Right lobe of liver (tissue), 6 donors: ENCODE measurements at regions not wholly inside any gene's neighbourhood (a gene's known extent, or its start where the extent isn't known, plus 50 kb on each side); places are given as distances from the start of the nearest gene placed in this dataset.

Experiments used
- ATAC-seq, 4 donors: fragments of 200-7000 bp; cut with Tn5 transposase; one replicate each; pipeline ENCODE4 v1.9.1; 2020; ENCODE audit warnings: mild to moderate bottlenecking in 4 of 4, moderate library complexity in 4 of 4
- DNase-seq, 3 donors: peaks; one replicate each; pipeline ENCODE4 v3.0.0-alpha.2; 2020
- H3K27ac ChIP-seq, 3 donors: fragments of 200-600 bp; one replicate each; pipeline ENCODE4 v1.8.0; 2022
- H3K27me3 ChIP-seq, 2 donors: fragments of 200-600 bp; one replicate each; pipeline ENCODE4 v1.8.0; 2022
- H3K36me3 ChIP-seq, 4 donors: fragments of 200-600 bp; sonication (generic) in 1 of 4; one replicate each; pipeline versions ENCODE4 v1.5.1 to v1.8.0; 2017 to 2022; ENCODE audit warnings: control low read depth in 1 of 4
- H3K4me1 ChIP-seq, 4 donors: fragments of 200-600 bp; sonication (generic) in 1 of 4; one replicate each; pipeline versions ENCODE4 v1.5.1 to v1.8.0; 2017 to 2022; ENCODE audit warnings: control low read depth in 1 of 4
- H3K4me3 ChIP-seq, 3 donors: fragments of 200-600 bp; one replicate each; pipeline ENCODE4 v1.8.0; 2022
- H3K9me3 ChIP-seq, 4 donors: fragments of 200-600 bp; sonication (generic) in 1 of 4; one replicate each; pipeline versions ENCODE4 v1.5.1 to v1.8.0; 2017 to 2022; ENCODE audit warnings: control low read depth in 1 of 4
- CTCF ChIP-seq, 4 donors: fragments of 200-600 bp in 3 of 4; fragments of 450-650 bp in 1 of 4; IDR thresholded peaks; one replicate each; pipeline versions ENCODE4 v1.5.1 to v1.8.0; 2016 to 2022; ENCODE audit warnings: antibody characterized with exemption in 4 of 4, mild to moderate bottlenecking in 2 of 4
- POLR2A ChIP-seq: fragments of 450-650 bp; IDR thresholded peaks from one replicate; pipeline ENCODE4 v1.6.1; 2017; ENCODE audit warnings: antibody characterized with exemption, mild to moderate bottlenecking
- WGBS: methylation state at CpG from one replicate; pipeline ENCODE4 v1.1.6; 2018; ENCODE audit warnings: low coverage, low lambda C conversion rate; ENCODE audit not compliant: insufficient coverage; ENCODE audit errors: missing lambda C conversion rate; 5-methylcytosine and 5-hydroxymethylcytosine counted together
- intact Hi-C, 2 donors: fragments of 100-400 bp; cut with DNase I; formaldehyde crosslinking; loops; one replicate each; pipeline versions ENCODE4 v1.11.2 to v1.14.1; 2022
- donor health status: DM: no; HTN: yes; CAD: no.
- donor health status: DM: no; HTN: no; CAD: no.
- donor health status: DM: no; HTN: no; CAD: no.
- donor health status: DM: no; HTN: yes; CAD: no.
- donor health status: DM: no; HTN: yes; CAD: no.

DNA sequence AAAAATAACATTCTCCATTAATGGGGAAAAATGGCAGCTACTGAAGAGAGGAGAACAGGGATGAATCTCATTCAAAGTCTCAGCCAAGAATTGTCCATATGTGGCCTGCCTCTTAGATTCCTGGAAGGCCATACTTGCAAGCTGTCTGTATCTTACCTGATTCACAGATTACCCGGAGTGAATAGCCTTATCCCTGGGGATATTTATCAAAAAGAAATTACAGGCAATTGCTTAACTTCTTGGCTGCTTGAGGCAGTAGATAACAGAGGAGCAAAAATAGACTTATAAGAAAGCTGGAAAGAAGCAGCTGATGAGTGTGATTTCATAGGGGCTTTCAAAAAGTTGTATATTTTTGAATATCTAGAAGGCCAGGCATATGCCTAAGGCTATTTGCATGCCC is 68.8 kb upstream of the PPP1R2C start:
- no peak for DNase-seq
- peaks cover 0 to 13% of the 10 kb centered on the region in 2 donors for H3K27me3 ChIP-seq

GRCh38 chrX:42855259-42855658 is 77.3 kb upstream of the PPP1R2C start:
- ATAC-seq (no peak), DNase-seq (no peak)
- no peak for TF ChIP-seq POLR2A
- Histone ChIP-seq H3K4me1 (no peaks in the 10 kb centered on the region), H3K36me3 (no peaks in the 10 kb centered on the region), H3K9me3 (no peaks in the 10 kb centered on the region), H3K27me3 (no peaks in the 10 kb centered on the region), H3K4me3 (no peak overlapping the region), H3K27ac (no peak overlapping the region)
- intact Hi-C loops = no loop called here
- WGBS = 53% methylated on average over 2 of the region's 2 CpGs

More for the DNA sequence above, 68.8 kb upstream of the PPP1R2C start:
- 25% methylated on average over 1 of the region's 1 CpG for WGBS
- H3K36me3 ChIP-seq = no peaks in the 10 kb centered on the region
- no peaks in the 10 kb centered on the region for H3K9me3 ChIP-seq
- no peak overlapping the region for H3K27ac ChIP-seq
- TF ChIP-seq POLR2A (no peak), CTCF (IDR thresholded peaks at IDR 0.05) (no peak)
- no peaks in the 10 kb centered on the region for H3K4me1 ChIP-seq
- intact Hi-C loops = no loop called here
- no peak for ATAC-seq
- no peak overlapping the region for H3K4me3 ChIP-seq

DNA sequence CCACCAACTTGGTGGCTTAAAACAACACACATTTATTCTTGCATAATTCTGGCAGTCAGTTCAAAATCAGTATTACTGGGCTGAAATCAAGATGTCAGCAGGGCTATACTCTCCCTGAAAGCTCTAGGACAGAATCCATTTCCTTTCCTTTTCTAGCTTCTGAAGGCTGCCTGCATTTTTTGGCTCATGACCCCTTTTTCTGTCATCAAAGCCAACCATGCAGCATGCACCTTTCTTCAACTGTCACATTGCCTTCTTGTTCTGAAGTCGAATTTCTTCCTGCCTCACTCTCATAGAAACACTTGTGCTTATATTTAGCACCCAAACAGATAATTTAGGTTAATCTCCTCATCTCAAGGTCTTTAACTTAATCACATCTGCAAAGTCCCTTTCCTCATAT is 79.8 kb upstream of the PPP1R2C start:
- intact Hi-C loops = no loop called here
- Histone ChIP-seq H3K36me3 (no peaks in the 10 kb centered on the region), H3K27ac (no peak overlapping the region), H3K9me3 (no peaks in the 10 kb centered on the region), H3K4me3 (no peak overlapping the region), H3K27me3 (peaks cover 0 to 3% of the 10 kb centered on the region in 2 donors), H3K4me1 (no peaks in the 10 kb centered on the region)
- DNase-seq (no peak), ATAC-seq (no peak)
- 20% methylated on average over 1 of the region's 1 CpG for WGBS
- TF ChIP-seq CTCF (IDR thresholded peaks at IDR 0.05) (no peak), POLR2A (no peak)

DNA sequence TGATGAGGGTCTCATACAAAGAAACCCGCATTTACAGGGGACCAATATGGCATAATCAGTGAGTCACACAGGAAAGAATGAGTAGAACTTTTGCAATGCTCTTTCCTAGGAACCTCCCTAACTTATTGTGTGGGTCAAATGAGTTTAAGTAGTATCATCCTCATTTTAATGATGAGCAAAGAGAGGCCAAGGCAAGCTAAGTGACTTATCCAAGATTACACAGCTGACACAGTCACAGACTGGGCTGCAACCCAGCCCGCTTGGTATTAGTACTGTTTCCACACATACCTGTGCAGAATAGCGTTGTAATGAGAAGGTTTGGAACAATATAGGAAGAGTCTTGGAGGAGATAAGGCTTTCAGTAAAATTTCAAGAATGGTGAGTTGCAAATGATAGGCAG is 91.0 kb upstream of the PPP1R2C start:
- ATAC-seq (no peak), DNase-seq (no peak)
- no peaks in the 10 kb centered on the region for H3K36me3 ChIP-seq
- H3K27ac ChIP-seq = no peak overlapping the region
- H3K4me1 ChIP-seq = no peaks in the 10 kb centered on the region
- TF ChIP-seq POLR2A (no peak), CTCF (IDR thresholded peaks at IDR 0.05) (no peak)
- WGBS = 55% methylated on average over 3 of the region's 3 CpGs
- no peaks in the 10 kb centered on the region for H3K27me3 ChIP-seq
- no peaks in the 10 kb centered on the region for H3K9me3 ChIP-seq
- H3K4me3 ChIP-seq = no peak overlapping the region
- intact Hi-C loops = no loop called here

- intact Hi-C loops = no loop called here
- no peaks in the 10 kb centered on the region for H3K4me1 ChIP-seq
- H3K9me3 ChIP-seq = no peaks in the 10 kb centered on the region
- H3K27ac ChIP-seq = no peak overlapping the region
- TF ChIP-seq POLR2A (no peak), CTCF (IDR thresholded peaks at IDR 0.05) (no peak)
- no peak overlapping the region for H3K4me3 ChIP-seq
- ATAC-seq (no peak), DNase-seq (no peak)
- no peaks in the 10 kb centered on the region for H3K27me3 ChIP-seq
- H3K36me3 ChIP-seq = no peaks in the 10 kb centered on the region
- WGBS = 42% methylated on average over 4 of the region's 4 CpGs
Measured at GRCh38 chrX:42869659-42870476, 91.9 kb upstream of the PPP1R2C start.
